ENCODE measurements at regions not wholly inside any gene's neighbourhood (a gene's known extent, or its start where the extent isn't known, plus 50 kb on each side); places are given as distances from the start of the nearest gene placed in this dataset.

GRCh38 chr6:150456466-150456865 is 87.7 kb downstream of the IYD start:
- TF ChIP-seq REST (IDR thresholded peaks at IDR 0.05; ENCODE audit: low read depth) = no peak
- no peak for TF ChIP-seq RAD21 (IDR thresholded peaks at IDR 0.05; ENCODE audit: low read depth)
- TF ChIP-seq MAX (IDR thresholded peaks at IDR 0.05) = no peak
- no peak for TF ChIP-seq USF1 (IDR thresholded peaks at IDR 0.05)
- TF ChIP-seq CEBPB (IDR thresholded peaks at IDR 0.05) = no peak
- TF ChIP-seq TAF1 (IDR thresholded peaks at IDR 0.05; ENCODE audit: low read depth) = no peak
- no peak for TF ChIP-seq CREB1 (IDR thresholded peaks at IDR 0.05; ENCODE audit: low read depth)
- TF ChIP-seq YY1 (IDR thresholded peaks at IDR 0.05; ENCODE audit: low read depth) = no peak
- TF ChIP-seq FOXM1 (IDR thresholded peaks at IDR 0.05; ENCODE audit: borderline replicate concordance, low read depth) = no peak
- no peak for TF ChIP-seq NFIC (IDR thresholded peaks at IDR 0.05)
- no peak for TF ChIP-seq EGR1 (IDR thresholded peaks at IDR 0.05)
- TF ChIP-seq TEAD4 (IDR thresholded peaks at IDR 0.05) = no peak
